ENCODE measurements at regions not wholly inside any gene's neighbourhood (a gene's known extent, or its start where the extent isn't known, plus 50 kb on each side); places are given as distances from the start of the nearest gene placed in this dataset.

DNA sequence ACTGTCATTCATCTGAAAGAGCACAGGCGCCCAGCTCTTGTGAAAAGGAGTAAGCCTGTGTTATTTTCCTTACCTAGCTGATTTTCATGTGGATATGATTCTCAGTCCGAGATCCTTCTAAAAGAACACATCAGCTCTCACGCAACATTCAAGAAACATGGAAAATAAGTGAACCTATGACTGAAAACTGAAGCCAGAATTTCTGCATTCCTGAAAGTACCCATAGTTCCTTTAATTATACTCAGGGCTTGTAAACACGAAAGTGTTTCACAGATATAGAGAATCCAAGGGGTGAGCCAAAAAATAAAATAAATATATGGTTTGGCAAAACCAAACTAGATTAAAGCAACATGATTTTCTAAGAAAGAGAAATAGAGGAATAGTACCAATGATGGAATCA is 100.8 kb upstream of the CHMP2B start:
- TF ChIP-seq POLR2A (IDR thresholded peaks at IDR 0.05) (no peak), POLR2AphosphoS5 (IDR thresholded peaks at IDR 0.05) (no peak)
- TF ChIP-seq, protein P1, sequence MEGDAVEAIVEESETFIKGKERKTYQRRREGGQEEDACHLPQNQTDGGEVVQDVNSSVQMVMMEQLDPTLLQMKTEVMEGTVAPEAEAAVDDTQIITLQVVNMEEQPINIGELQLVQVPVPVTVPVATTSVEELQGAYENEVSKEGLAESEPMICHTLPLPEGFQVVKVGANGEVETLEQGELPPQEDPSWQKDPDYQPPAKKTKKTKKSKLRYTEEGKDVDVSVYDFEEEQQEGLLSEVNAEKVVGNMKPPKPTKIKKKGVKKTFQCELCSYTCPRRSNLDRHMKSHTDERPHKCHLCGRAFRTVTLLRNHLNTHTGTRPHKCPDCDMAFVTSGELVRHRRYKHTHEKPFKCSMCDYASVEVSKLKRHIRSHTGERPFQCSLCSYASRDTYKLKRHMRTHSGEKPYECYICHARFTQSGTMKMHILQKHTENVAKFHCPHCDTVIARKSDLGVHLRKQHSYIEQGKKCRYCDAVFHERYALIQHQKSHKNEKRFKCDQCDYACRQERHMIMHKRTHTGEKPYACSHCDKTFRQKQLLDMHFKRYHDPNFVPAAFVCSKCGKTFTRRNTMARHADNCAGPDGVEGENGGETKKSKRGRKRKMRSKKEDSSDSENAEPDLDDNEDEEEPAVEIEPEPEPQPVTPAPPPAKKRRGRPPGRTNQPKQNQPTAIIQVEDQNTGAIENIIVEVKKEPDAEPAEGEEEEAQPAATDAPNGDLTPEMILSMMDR (IDR thresholded peaks at IDR 0.05 in 8 of 11, conservative IDR thresholded peaks at IDR 0.05 in 3 of 11), result no peak

All from spleen (tissue), 7 donors.